ENCODE measurements at regions not wholly inside any gene's neighbourhood (a gene's known extent, or its start where the extent isn't known, plus 50 kb on each side); places are given as distances from the start of the nearest gene placed in this dataset.
"Not testable (repeated sequence)": the region's sequence is repeated elsewhere in the genome, so short reads cannot be mapped to it uniquely, and the experiment has no call there.

GRCh38 chr13:111004444-111004843, 89.6 kb upstream of the ANKRD10 start:
- no peak for DNase-seq

GRCh38 chr13:111001636-111002035, 86.8 kb upstream of the ANKRD10 start:
- DNase-seq = no peak

GRCh38 chr13:110993788-110994187, 78.9 kb upstream of the ANKRD10 start:
- DNase-seq = no peak

- DNase-seq = no peak
Measured at GRCh38 chr13:110991991-110992508, 77.2 kb upstream of the ANKRD10 start.

- DNase-seq = no peak
Measured at GRCh38 chr13:110989331-110989730, 74.5 kb upstream of the ANKRD10 start.

GRCh38 chr13:110985541-110985940, 70.7 kb upstream of the ANKRD10 start:
- DNase-seq = no peak

- no peak for DNase-seq
Measured at GRCh38 chr13:110984798-110985197, 69.9 kb upstream of the ANKRD10 start.

GRCh38 chr13:110984381-110984780, 69.5 kb upstream of the ANKRD10 start:
- no peak for DNase-seq

- no peak for DNase-seq
Measured at GRCh38 chr13:110983241-110983640, 68.4 kb upstream of the ANKRD10 start.

GRCh38 chr13:110981379-110981778, 66.5 kb upstream of the ANKRD10 start:
- no peak for DNase-seq

GRCh38 chr13:110980921-110981320, 66.1 kb upstream of the ANKRD10 start:
- DNase-seq = no peak

GRCh38 chr13:110979149-110979548, 64.3 kb upstream of the ANKRD10 start:
- not testable (repeated sequence) for DNase-seq

GRCh38 chr13:110978390-110978789, 63.5 kb upstream of the ANKRD10 start:
- DNase-seq = no peak

GRCh38 chr13:110976785-110977184, 61.9 kb upstream of the ANKRD10 start:
- no peak for DNase-seq

- DNase-seq = no peak
Measured at GRCh38 chr13:110973007-110973700, 58.3 kb upstream of the ANKRD10 start.

GRCh38 chr13:110971486-110971885, 56.6 kb upstream of the ANKRD10 start:
- no peak for DNase-seq

- not testable (repeated sequence) for DNase-seq
Measured at GRCh38 chr13:110967156-110967855, 52.4 kb upstream of the ANKRD10 start.

GRCh38 chr13:110965755-110966134, 50.9 kb upstream of the ANKRD10 start:
- DNase-seq = no peak

- DNase-seq = no peak
Measured at GRCh38 chr13:110965038-110965754, 50.3 kb upstream of the ANKRD10 start.
